Suprapubic skin (tissue), 4 donors: ENCODE measurements at regions not wholly inside any gene's neighbourhood (a gene's known extent, or its start where the extent isn't known, plus 50 kb on each side); places are given as distances from the start of the nearest gene placed in this dataset.

ENCODE experiments used
- DNase-seq, 2 donors: peaks; one replicate each; pipeline ENCODE4 v3.0.0-alpha.2; 2019; ENCODE audit warnings: low spot score in 2 of 2
- H3K27ac ChIP-seq: fragments of 200-600 bp; sonication (generic); one replicate; pipeline ENCODE4 v1.5.1; 2019
- H3K27me3 ChIP-seq: fragments of 200-600 bp; sonication (generic); one replicate; pipeline ENCODE4 v1.5.1; 2019
- H3K36me3 ChIP-seq: fragments of 200-600 bp; sonication (generic); one replicate; pipeline ENCODE4 v1.5.1; 2019
- H3K4me1 ChIP-seq: fragments of 200-600 bp; sonication (generic); one replicate; pipeline ENCODE4 v1.5.1; 2019
- H3K4me3 ChIP-seq: fragments of 200-600 bp; sonication (generic); one replicate; pipeline ENCODE4 v1.5.1; 2019; ENCODE audit warnings: mild to moderate bottlenecking
- H3K9me3 ChIP-seq: fragments of 200-600 bp; sonication (generic); one replicate; pipeline ENCODE4 v1.5.1; 2019
- EP300 ChIP-seq: sonication (generic); formaldehyde crosslinking; IDR thresholded peaks from one replicate; pipeline ENCODE4 v1.6.1; 2017; ENCODE audit warnings: antibody characterized with exemption
- POLR2A ChIP-seq, 2 donors: fragments of 450-650 bp; IDR thresholded peaks; one replicate each; pipeline ENCODE4 v1.6.1; 2017; ENCODE audit warnings: antibody characterized with exemption in 2 of 2, mild to moderate bottlenecking in 2 of 2, moderate library complexity in 2 of 2
- POLR2AphosphoS5 ChIP-seq, 3 donors: sonication (generic); formaldehyde crosslinking; IDR thresholded peaks; one replicate each; pipeline ENCODE4 v1.6.1; 2017; ENCODE audit warnings: antibody characterized with exemption in 3 of 3
- WGBS: methylation state at CpG from one replicate; pipeline ENCODE4 v1.1.5; 2018; 5-methylcytosine and 5-hydroxymethylcytosine counted together
- TF ChIP-seq, protein P1 (sequence below), 2 donors: fragments of 200-600 bp in 1 of 2; fragments of 450-650 bp in 1 of 2; sonication (generic) in 1 of 2; IDR thresholded peaks; one replicate each; pipeline ENCODE4 v1.5.1; 2016 to 2019; ENCODE audit warnings: antibody characterized with exemption in 2 of 2, mild to moderate bottlenecking in 1 of 2, moderate library complexity in 1 of 2

DNA sequence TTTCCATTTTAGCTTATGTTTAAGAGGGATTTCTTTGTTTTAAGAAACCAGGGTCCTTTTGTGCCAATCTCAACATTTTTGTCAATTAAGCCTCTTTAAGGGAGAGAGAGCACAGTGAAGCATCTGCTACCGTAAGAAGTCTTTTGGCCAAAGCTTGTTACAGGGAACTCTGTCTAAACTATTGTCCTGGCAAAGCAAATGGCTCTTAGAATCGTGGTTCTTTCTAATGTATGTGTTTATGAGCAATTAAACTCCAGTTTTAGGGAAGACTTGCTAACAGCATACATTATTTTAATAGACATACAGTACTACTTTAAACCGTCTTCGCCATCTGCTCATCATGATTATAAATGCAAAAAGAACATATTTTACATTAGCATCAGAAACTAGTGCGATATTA, 202.1 kb downstream of the CDCA7 start:
- H3K4me3 ChIP-seq: no peak overlapping the region
- H3K27me3 ChIP-seq: peaks cover 17% of the 10 kb centered on the region
- H3K4me1 ChIP-seq: peaks cover 6% of the 10 kb centered on the region
- no peak overlapping the region for H3K27ac ChIP-seq
- no peak for DNase-seq
- H3K36me3 ChIP-seq: no peaks in the 10 kb centered on the region
- H3K9me3 ChIP-seq: no peaks in the 10 kb centered on the region
- TF ChIP-seq POLR2AphosphoS5 (IDR thresholded peaks at IDR 0.05): no peak
- no peak for TF ChIP-seq POLR2A (IDR thresholded peaks at IDR 0.05)
- TF ChIP-seq EP300: no peak
- TF ChIP-seq, protein P1, sequence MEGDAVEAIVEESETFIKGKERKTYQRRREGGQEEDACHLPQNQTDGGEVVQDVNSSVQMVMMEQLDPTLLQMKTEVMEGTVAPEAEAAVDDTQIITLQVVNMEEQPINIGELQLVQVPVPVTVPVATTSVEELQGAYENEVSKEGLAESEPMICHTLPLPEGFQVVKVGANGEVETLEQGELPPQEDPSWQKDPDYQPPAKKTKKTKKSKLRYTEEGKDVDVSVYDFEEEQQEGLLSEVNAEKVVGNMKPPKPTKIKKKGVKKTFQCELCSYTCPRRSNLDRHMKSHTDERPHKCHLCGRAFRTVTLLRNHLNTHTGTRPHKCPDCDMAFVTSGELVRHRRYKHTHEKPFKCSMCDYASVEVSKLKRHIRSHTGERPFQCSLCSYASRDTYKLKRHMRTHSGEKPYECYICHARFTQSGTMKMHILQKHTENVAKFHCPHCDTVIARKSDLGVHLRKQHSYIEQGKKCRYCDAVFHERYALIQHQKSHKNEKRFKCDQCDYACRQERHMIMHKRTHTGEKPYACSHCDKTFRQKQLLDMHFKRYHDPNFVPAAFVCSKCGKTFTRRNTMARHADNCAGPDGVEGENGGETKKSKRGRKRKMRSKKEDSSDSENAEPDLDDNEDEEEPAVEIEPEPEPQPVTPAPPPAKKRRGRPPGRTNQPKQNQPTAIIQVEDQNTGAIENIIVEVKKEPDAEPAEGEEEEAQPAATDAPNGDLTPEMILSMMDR (IDR thresholded peaks at IDR 0.05): no peak
- 77% methylated on average over 5 of the region's 5 CpGs for WGBS

DNA sequence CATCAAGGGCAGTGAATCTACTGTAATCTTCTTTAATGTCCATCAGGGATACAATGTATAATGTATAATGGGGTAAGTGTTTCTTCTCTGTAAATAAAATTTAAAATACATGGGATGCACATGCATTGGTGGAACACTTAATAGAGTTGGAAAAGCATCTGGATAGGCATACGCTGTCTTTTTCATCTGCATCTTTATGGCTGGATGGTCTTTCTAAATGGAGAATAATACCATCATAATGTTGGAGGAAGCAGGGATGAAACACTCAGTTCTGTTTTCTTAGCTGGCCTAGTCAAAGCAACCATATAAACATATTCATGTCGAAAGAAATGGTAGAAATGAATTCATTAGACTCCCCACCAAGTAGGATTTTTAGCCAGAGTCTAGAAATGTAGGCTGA, 202.8 kb downstream of the CDCA7 start:
- Histone ChIP-seq H3K9me3 (no peaks in the 10 kb centered on the region), H3K27ac (no peak overlapping the region), H3K36me3 (no peaks in the 10 kb centered on the region), H3K27me3 (peaks cover 17% of the 10 kb centered on the region), H3K4me3 (no peak overlapping the region), H3K4me1 (peaks cover 6% of the 10 kb centered on the region)
- WGBS: 85% methylated on average over 2 of the region's 2 CpGs
- DNase-seq: no peak
- TF ChIP-seq EP300 (no peak), POLR2A (IDR thresholded peaks at IDR 0.05) (no peak), POLR2AphosphoS5 (IDR thresholded peaks at IDR 0.05) (no peak)
- TF ChIP-seq, protein P1 (IDR thresholded peaks at IDR 0.05): no peak

DNA sequence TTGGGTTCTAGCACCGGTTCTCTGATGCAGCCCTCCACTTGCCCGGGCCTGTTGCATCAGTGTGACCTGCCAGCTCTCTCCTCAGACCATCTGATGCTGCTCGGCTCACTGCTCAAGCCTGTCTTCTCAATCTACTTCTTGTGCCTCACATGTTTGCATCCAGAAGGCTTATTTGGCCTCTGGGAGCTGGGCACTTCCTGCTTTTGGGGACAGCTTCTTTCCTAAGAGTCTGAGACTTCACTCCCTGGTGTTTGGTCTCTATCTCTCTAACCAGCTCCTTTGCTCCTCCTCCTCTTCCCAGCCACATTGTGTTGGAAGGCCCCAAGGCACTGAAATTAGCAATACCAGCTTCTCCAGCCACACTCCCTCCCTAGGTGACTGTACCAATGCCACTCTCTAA, 212.8 kb downstream of the CDCA7 start:
- no peaks in the 10 kb centered on the region for H3K9me3 ChIP-seq
- DNase-seq: no peak
- 75% methylated on average over 3 of the region's 3 CpGs for WGBS
- TF ChIP-seq, protein P1 (IDR thresholded peaks at IDR 0.05): no peak
- TF ChIP-seq POLR2A (IDR thresholded peaks at IDR 0.05) (no peak), POLR2AphosphoS5 (IDR thresholded peaks at IDR 0.05) (no peak), EP300 (no peak)
- H3K4me1 ChIP-seq: peaks cover 28% of the 10 kb centered on the region
- H3K27ac ChIP-seq: no peak overlapping the region
- H3K4me3 ChIP-seq: no peak overlapping the region
- no peaks in the 10 kb centered on the region for H3K36me3 ChIP-seq
- H3K27me3 ChIP-seq: no peaks in the 10 kb centered on the region

DNA sequence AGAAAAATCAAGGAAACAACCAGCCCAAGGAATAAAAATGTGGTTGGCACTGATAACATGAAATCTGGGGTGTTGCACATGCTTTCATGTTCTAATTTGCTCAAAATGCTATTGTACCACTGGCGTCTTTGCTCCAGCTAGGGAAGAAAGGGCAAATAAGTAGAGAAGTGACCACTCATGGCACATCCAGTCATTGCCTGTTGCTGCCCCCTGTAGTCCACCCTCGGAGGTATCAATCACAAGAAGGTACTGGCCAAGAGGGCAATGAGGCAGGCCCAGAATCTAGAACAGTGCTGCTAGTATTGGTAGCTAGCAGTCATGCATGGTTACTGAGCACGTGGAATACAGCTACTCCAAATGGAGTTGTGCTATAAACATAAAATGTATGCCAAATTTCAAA, 213.4 kb downstream of the CDCA7 start:
- H3K4me3 ChIP-seq: no peak overlapping the region
- 67% methylated on average over 3 of the region's 3 CpGs for WGBS
- peaks cover 28% of the 10 kb centered on the region for H3K4me1 ChIP-seq
- no peak for DNase-seq
- no peak overlapping the region for H3K27ac ChIP-seq
- no peaks in the 10 kb centered on the region for H3K9me3 ChIP-seq
- no peaks in the 10 kb centered on the region for H3K36me3 ChIP-seq
- no peaks in the 10 kb centered on the region for H3K27me3 ChIP-seq
- TF ChIP-seq EP300 (no peak), POLR2AphosphoS5 (IDR thresholded peaks at IDR 0.05) (no peak), POLR2A (IDR thresholded peaks at IDR 0.05) (no peak)
- TF ChIP-seq, protein P1 (IDR thresholded peaks at IDR 0.05): no peak

DNA sequence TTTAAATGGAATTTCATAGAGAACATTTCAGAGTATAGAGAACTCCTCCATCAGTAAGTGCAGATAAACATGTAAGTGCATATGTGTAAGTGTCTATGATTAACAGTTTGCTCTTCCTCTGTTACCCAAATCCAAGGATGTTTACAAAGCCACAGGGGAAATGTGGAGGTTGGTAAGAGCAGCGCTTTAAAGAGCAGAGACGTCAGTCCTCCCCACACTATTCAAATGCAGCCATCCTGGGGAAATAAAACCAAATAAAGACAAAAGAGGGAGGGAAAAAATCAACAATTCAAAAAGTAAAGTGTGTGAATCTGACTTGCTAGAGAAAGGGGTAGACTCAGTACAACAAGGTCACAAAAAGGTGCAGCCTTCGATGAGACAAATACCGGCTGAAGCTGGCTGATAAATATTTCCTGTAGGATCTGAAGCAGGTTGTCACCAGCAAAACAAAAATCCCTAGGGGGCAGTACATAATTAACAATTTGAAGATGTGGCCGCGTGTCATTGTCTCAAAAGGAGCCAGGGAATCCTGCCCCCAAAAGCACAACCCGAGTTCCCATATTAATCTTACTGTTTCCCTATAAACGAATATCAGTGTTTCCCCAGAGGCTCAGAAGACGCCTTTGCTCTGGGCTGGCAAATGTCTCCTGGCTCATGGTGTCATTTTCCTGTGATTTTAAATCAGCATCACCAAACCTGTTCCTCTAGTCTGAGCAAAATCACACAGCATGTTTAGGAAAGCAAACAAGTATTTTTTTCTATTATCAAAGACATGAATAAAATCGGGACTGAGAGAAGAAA, 216.5 kb downstream of the CDCA7 start:
- DNase-seq: no peak
- Histone ChIP-seq H3K27me3 (no peaks in the 10 kb centered on the region), H3K27ac (peak overlapping the region; percentile 74), H3K4me1 (peaks cover 28% of the 10 kb centered on the region), H3K4me3 (peak overlapping the region; percentile 5), H3K9me3 (no peaks in the 10 kb centered on the region), H3K36me3 (no peaks in the 10 kb centered on the region)
- 13% methylated on average over 10 of the region's 10 CpGs for WGBS
- TF ChIP-seq, protein P1 (IDR thresholded peaks at IDR 0.05): peak in 1 of 2 donors; percentile 7
- TF ChIP-seq EP300: no peak
